ENCODE measurements at regions not wholly inside any gene's neighbourhood (a gene's known extent, or its start where the extent isn't known, plus 50 kb on each side); places are given as distances from the start of the nearest gene placed in this dataset.

GRCh38 chr3:178087376-178087775 lies 448.9 kb upstream of the KCNMB2 start:
- Histone ChIP-seq H3K4me1 (peaks cover 27 to 57% (median 53%) of the 10 kb centered on the region in 4 donors), H3K27ac (replicated peaks in 1 of 4) (no peak overlapping the region), H3K36me3 (no peaks in the 10 kb centered on the region), H3K27me3 (no peaks in the 10 kb centered on the region), H3K4me3 (no peak overlapping the region), H3K9me3 (no peaks in the 10 kb centered on the region)
- TF ChIP-seq EP300 (IDR thresholded peaks at IDR 0.05) (no peak), POLR2AphosphoS5 (IDR thresholded peaks at IDR 0.05) (no peak), CTCF (IDR thresholded peaks at IDR 0.05) (no peak), POLR2A (IDR thresholded peaks at IDR 0.05; ENCODE audit: low read depth) (no peak)
- intact Hi-C loops (cut with DNase I), result no loop called here
- DNase-seq (ENCODE audit: extremely low spot score), result no peak

GRCh38 chr3:178088963-178089362 lies 447.3 kb upstream of the KCNMB2 start:
- no peaks in the 10 kb centered on the region for H3K27me3 ChIP-seq
- intact Hi-C loops (cut with DNase I), result no loop called here
- TF ChIP-seq EP300 (IDR thresholded peaks at IDR 0.05) (no peak), CTCF (IDR thresholded peaks at IDR 0.05) (no peak), POLR2AphosphoS5 (IDR thresholded peaks at IDR 0.05) (no peak), POLR2A (IDR thresholded peaks at IDR 0.05; ENCODE audit: low read depth) (no peak)
- H3K9me3 ChIP-seq, result no peaks in the 10 kb centered on the region
- no peaks in the 10 kb centered on the region for H3K36me3 ChIP-seq
- WGBS, result 66% methylated on average over 1 of the region's 1 CpG
- H3K27ac ChIP-seq (replicated peaks in 1 of 4), result no peak overlapping the region
- peaks cover 23 to 41% (median 37%) of the 10 kb centered on the region in 4 donors for H3K4me1 ChIP-seq
- H3K4me3 ChIP-seq, result no peak overlapping the region
- no peak for DNase-seq (ENCODE audit: extremely low spot score)

- Histone ChIP-seq H3K4me3 (no peak overlapping the region), H3K36me3 (no peaks in the 10 kb centered on the region), H3K4me1 (peaks cover 3 to 22% (median 18%) of the 10 kb centered on the region in 4 donors), H3K27me3 (no peaks in the 10 kb centered on the region), H3K9me3 (no peaks in the 10 kb centered on the region), H3K27ac (replicated peaks in 1 of 4) (no peak overlapping the region)
- 95% methylated on average over 1 of the region's 1 CpG for WGBS
- no peak for DNase-seq (ENCODE audit: extremely low spot score)
- TF ChIP-seq POLR2AphosphoS5 (IDR thresholded peaks at IDR 0.05), result no peak
- no peak for TF ChIP-seq CTCF (IDR thresholded peaks at IDR 0.05)
- TF ChIP-seq POLR2A (IDR thresholded peaks at IDR 0.05; ENCODE audit: low read depth), result no peak
- TF ChIP-seq EP300 (IDR thresholded peaks at IDR 0.05), result no peak
- intact Hi-C loops (cut with DNase I), result no loop called here
Measured at GRCh38 chr3:178090899-178091298, 445.3 kb upstream of the KCNMB2 start.

- Histone ChIP-seq H3K27ac (replicated peaks in 1 of 4) (no peak overlapping the region), H3K36me3 (no peaks in the 10 kb centered on the region), H3K9me3 (no peaks in the 10 kb centered on the region), H3K4me3 (no peak overlapping the region), H3K4me1 (peaks cover 0 to 6% (median 0%) of the 10 kb centered on the region in 4 donors), H3K27me3 (no peaks in the 10 kb centered on the region)
- TF ChIP-seq POLR2A (IDR thresholded peaks at IDR 0.05; ENCODE audit: low read depth) (no peak), POLR2AphosphoS5 (IDR thresholded peaks at IDR 0.05) (no peak), EP300 (IDR thresholded peaks at IDR 0.05) (no peak), CTCF (IDR thresholded peaks at IDR 0.05) (no peak)
- intact Hi-C loops (cut with DNase I), result no loop called here
- 94% methylated on average over 2 of the region's 2 CpGs for WGBS
- no peak for DNase-seq (ENCODE audit: extremely low spot score)
Measured at GRCh38 chr3:178095522-178095921, 440.7 kb upstream of the KCNMB2 start.

GRCh38 chr3:178096955-178097354 lies 439.3 kb upstream of the KCNMB2 start:
- Histone ChIP-seq H3K9me3 (no peaks in the 10 kb centered on the region), H3K27me3 (no peaks in the 10 kb centered on the region), H3K4me3 (no peak overlapping the region), H3K36me3 (no peaks in the 10 kb centered on the region), H3K4me1 (peaks cover 0 to 6% (median 0%) of the 10 kb centered on the region in 4 donors), H3K27ac (replicated peaks in 1 of 4) (no peak overlapping the region)
- intact Hi-C loops (cut with DNase I), result no loop called here
- 98% methylated on average over 1 of the region's 1 CpG for WGBS
- DNase-seq (ENCODE audit: extremely low spot score), result no peak
- TF ChIP-seq POLR2AphosphoS5 (IDR thresholded peaks at IDR 0.05), result no peak
- no peak for TF ChIP-seq POLR2A (IDR thresholded peaks at IDR 0.05; ENCODE audit: low read depth)
- TF ChIP-seq EP300 (IDR thresholded peaks at IDR 0.05), result no peak
- TF ChIP-seq CTCF (IDR thresholded peaks at IDR 0.05), result no peak
